Gastroesophageal sphincter (tissue), 4 donors: ENCODE measurements at regions not wholly inside any gene's neighbourhood (a gene's known extent, or its start where the extent isn't known, plus 50 kb on each side); places are given as distances from the start of the nearest gene placed in this dataset.

Experiments
- ATAC-seq: fragments of 150-250 bp; one replicate; pipeline ENCODE4 v1.9.1; 2016; ENCODE audit warnings: mild to moderate bottlenecking, moderate library complexity
- H3K27ac ChIP-seq, 4 donors: fragments of 200-600 bp; sonication (generic) in 3 of 4; 1 replicate in 3 of 4; 2 replicates in 1 of 4; pipeline ENCODE4 v1.5.1; 2016 to 2019
- H3K27me3 ChIP-seq: fragments of 200-600 bp; sonication (generic); one replicate; pipeline ENCODE4 v1.5.1; 2019
- H3K36me3 ChIP-seq, 2 donors: fragments of 200-600 bp; sonication (generic); one replicate each; pipeline ENCODE4 v1.5.1; 2019; ENCODE audit warnings: control low read depth in 1 of 2
- H3K4me1 ChIP-seq, 3 donors: fragments of 200-600 bp; sonication (generic); 1 replicate in 2 of 3; 2 replicates in 1 of 3; pipeline ENCODE4 v1.5.1; 2016 to 2019; ENCODE audit warnings: control low read depth in 2 of 3
- H3K4me3 ChIP-seq, 2 donors: fragments of 200-600 bp; sonication (generic); one replicate each; pipeline ENCODE4 v1.5.1; 2019; ENCODE audit warnings: mild to moderate bottlenecking in 1 of 2, moderate library complexity in 1 of 2
- H3K9me3 ChIP-seq, 3 donors: fragments of 200-600 bp; sonication (generic); one replicate each; pipeline ENCODE4 v1.5.1; 2017 to 2019; ENCODE audit warnings: control low read depth in 2 of 3
- EP300 ChIP-seq: sonication (generic); formaldehyde crosslinking; IDR thresholded peaks from one replicate; pipeline ENCODE4 v1.6.1; 2017; ENCODE audit warnings: antibody characterized with exemption, mild to moderate bottlenecking
- POLR2A ChIP-seq, 2 donors: fragments of 450-650 bp; IDR thresholded peaks; one replicate each; pipeline ENCODE4 v1.6.1; 2017; ENCODE audit warnings: antibody characterized with exemption in 2 of 2, mild to moderate bottlenecking in 2 of 2, moderate library complexity in 1 of 2
- POLR2AphosphoS5 ChIP-seq: sonication (generic); formaldehyde crosslinking; IDR thresholded peaks from one replicate; pipeline ENCODE4 v1.6.1; 2017; ENCODE audit warnings: antibody characterized with exemption
- WGBS, 2 donors: methylation state at CpG; one replicate each; pipeline ENCODE4 v1.1.5; 2018; ENCODE audit warnings: low coverage in 1 of 2; 5-methylcytosine and 5-hydroxymethylcytosine counted together
- TF ChIP-seq, protein P1 (sequence below), 4 experiments: fragments of 200-600 bp in 2 of 4; fragments of 450-650 bp in 2 of 4; sonication (generic) in 1 of 4; IDR thresholded peaks; one replicate each; pipeline ENCODE4 v1.5.1; 2017 to 2019; ENCODE audit warnings: antibody characterized with exemption in 4 of 4, mild to moderate bottlenecking in 2 of 4, moderate library complexity in 2 of 4

DNA sequence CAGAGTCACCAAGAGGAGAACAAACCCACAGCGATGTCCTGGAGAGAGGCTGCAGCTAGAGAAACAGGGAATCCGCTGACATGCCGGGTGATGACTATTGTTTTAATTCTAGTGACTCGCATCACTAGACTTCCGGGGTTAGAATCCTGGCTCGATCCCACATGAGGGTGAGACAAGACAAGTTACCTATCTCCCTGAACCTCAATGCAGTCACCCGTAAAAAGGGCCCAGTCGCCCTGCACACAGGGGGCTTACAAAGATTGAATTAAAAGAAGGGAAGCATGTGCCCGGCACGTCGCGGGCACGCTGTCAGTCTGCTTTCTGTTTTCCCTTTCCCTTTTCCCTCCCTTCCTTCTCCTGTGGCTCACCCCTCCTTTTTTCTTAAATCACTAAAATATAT, 212.9 kb upstream of the FOXF1 start:
- H3K4me3 ChIP-seq, result no peak overlapping the region
- H3K27ac ChIP-seq, result peak overlapping the region in 1 of 4 donors; percentile 52
- peaks cover 0 to 42% (median 8%) of the 10 kb centered on the region in 3 donors for H3K4me1 ChIP-seq
- no peak for ATAC-seq
- H3K36me3 ChIP-seq, result no peaks in the 10 kb centered on the region
- 72 to 74% methylated on average over 11 to 13 of the region's 13 CpGs for WGBS, 2 donors
- H3K27me3 ChIP-seq, result peaks cover 10% of the 10 kb centered on the region
- no peaks in the 10 kb centered on the region for H3K9me3 ChIP-seq
- TF ChIP-seq, protein P1, sequence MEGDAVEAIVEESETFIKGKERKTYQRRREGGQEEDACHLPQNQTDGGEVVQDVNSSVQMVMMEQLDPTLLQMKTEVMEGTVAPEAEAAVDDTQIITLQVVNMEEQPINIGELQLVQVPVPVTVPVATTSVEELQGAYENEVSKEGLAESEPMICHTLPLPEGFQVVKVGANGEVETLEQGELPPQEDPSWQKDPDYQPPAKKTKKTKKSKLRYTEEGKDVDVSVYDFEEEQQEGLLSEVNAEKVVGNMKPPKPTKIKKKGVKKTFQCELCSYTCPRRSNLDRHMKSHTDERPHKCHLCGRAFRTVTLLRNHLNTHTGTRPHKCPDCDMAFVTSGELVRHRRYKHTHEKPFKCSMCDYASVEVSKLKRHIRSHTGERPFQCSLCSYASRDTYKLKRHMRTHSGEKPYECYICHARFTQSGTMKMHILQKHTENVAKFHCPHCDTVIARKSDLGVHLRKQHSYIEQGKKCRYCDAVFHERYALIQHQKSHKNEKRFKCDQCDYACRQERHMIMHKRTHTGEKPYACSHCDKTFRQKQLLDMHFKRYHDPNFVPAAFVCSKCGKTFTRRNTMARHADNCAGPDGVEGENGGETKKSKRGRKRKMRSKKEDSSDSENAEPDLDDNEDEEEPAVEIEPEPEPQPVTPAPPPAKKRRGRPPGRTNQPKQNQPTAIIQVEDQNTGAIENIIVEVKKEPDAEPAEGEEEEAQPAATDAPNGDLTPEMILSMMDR (IDR thresholded peaks at IDR 0.05), result no peak
- TF ChIP-seq EP300, result no peak
- TF ChIP-seq POLR2AphosphoS5, result no peak
- TF ChIP-seq POLR2A (IDR thresholded peaks at IDR 0.05), result no peak

DNA sequence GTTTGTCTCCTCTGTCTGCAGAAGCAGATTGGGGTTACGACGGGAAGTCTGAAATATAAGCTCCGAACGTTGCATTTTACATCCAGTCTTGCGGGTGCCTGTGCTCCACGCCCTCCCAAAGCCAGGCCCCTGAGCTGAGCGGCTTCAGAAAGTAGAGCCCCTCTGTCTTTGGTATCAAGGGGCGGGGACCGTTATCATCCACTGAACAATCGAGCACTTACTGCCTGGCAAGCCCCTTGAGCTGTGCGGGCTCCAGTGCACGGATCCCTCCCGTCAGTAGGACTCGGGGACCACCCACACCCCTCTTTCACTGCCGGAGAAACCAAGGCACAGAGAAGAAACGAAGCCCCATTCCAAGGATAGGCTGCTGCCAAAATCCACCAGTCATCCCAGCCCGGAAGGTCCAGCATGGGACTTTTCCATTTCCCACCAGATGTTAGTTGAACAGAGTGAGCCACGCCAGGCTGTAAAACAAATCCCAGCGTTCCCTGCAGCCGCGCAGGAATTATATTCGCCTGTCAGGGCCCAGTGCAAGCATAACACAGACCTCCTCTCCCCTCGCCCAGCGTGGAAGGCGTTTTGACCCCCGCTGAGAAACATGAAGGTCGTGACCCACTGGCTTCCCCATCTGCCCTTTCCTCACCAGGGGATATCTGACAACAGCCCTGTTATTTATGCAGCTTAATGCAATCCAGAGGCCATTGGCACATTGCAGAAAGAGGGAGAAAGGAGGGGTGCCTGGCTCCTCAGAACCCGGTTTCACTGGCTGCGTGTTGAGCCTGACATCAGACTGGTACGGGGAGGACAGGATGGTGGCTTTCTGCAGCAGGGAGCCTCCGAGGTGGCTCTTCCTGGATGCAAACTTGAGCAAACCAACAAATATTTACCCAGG, 212.2 kb upstream of the FOXF1 start:
- Histone ChIP-seq H3K4me1 (peaks cover 0 to 49% (median 8%) of the 10 kb centered on the region in 3 donors), H3K27me3 (peaks cover 10% of the 10 kb centered on the region), H3K9me3 (no peaks in the 10 kb centered on the region), H3K27ac (peak overlapping the region in 3 of 4 donors; percentile 31 to 69 (median 52)), H3K36me3 (no peaks in the 10 kb centered on the region), H3K4me3 (peak overlapping the region in 1 of 2 donors; percentile 15)
- 47 to 60% methylated on average over 5 to 9 of the region's 31 CpGs for WGBS, 2 donors
- ATAC-seq, result peak; percentile 50
- no peak for TF ChIP-seq POLR2A (IDR thresholded peaks at IDR 0.05)
- TF ChIP-seq POLR2AphosphoS5, result no peak
- no peak for TF ChIP-seq EP300
- TF ChIP-seq, protein P1 (IDR thresholded peaks at IDR 0.05), result no peak

DNA sequence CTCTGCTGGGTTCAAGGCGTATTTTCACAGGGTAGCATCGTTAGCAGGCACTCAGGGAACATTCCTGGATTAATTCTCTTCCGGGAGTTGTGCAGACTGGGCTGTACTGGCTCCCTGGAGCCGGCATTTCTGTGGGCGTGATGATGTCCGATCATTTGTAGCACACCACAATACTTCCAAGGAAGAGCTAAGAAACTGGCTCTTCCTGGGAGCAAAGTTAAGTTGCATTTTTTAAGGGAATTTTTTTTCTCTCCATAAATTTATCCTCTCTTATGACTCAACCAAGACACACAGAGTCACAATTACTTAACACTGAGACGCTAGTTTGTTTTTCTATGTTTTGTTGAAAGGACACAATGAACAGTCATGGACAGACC, 211.6 kb upstream of the FOXF1 start:
- Histone ChIP-seq H3K4me3 (peak overlapping the region in 1 of 2 donors; percentile 15), H3K4me1 (peaks cover 0 to 55% (median 13%) of the 10 kb centered on the region in 3 donors), H3K27me3 (peaks cover 10% of the 10 kb centered on the region), H3K27ac (peak overlapping the region in 3 of 4 donors; percentile 33 to 69 (median 52)), H3K9me3 (no peaks in the 10 kb centered on the region), H3K36me3 (no peaks in the 10 kb centered on the region)
- ATAC-seq, result no peak
- TF ChIP-seq EP300 (no peak), POLR2AphosphoS5 (peak; percentile 22)
- WGBS, 2 donors, result 14 to 46% methylated on average over 2 to 7 of the region's 7 CpGs

DNA sequence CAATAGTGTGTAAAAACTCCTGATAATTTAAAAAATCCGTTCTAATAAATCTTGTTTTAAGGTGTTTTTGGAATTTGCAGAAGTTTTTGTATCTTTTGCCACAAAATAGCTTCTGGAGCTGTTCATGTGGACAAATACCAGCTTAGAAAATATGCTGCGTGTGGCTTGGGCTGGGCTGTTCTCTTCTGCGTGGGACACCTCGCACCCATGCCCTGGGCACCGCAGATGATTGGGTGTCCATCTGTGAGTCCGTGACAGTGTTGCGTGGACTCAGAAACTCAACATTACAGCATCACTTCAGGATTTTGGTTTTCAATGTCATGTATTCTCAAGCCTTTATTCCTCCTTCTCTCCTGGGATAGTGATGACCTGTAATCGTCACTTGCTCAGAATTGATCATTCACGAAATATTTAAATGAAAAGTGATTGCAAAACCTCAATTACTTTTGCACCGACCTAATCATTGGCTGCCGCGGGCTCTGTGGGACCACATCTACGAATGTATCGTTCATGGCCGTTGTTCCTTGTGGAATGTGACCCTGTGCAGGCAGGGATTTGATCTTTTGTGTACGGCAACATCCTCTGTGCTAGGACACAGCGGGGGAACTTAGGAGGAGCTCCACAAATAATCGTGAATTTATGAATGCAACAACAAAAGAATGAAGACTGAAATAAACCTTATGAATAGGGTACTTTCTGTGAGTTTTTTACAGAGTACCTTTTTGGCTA, 210.3 kb upstream of the FOXF1 start:
- H3K27me3 ChIP-seq, result peaks cover 7% of the 10 kb centered on the region
- TF ChIP-seq, protein P1 (IDR thresholded peaks at IDR 0.05), result no peak
- TF ChIP-seq EP300 (no peak), POLR2AphosphoS5 (no peak), POLR2A (IDR thresholded peaks at IDR 0.05) (no peak)
- ATAC-seq, result no peak
- peaks cover 0 to 52% (median 6%) of the 10 kb centered on the region in 3 donors for H3K4me1 ChIP-seq
- WGBS, 2 donors, result 89 to 90% methylated on average over 17 to 18 of the region's 18 CpGs
- no peaks in the 10 kb centered on the region for H3K36me3 ChIP-seq
- H3K4me3 ChIP-seq, result no peak overlapping the region
- no peaks in the 10 kb centered on the region for H3K9me3 ChIP-seq
- peak overlapping the region in 1 of 4 donors; percentile 88 for H3K27ac ChIP-seq

DNA sequence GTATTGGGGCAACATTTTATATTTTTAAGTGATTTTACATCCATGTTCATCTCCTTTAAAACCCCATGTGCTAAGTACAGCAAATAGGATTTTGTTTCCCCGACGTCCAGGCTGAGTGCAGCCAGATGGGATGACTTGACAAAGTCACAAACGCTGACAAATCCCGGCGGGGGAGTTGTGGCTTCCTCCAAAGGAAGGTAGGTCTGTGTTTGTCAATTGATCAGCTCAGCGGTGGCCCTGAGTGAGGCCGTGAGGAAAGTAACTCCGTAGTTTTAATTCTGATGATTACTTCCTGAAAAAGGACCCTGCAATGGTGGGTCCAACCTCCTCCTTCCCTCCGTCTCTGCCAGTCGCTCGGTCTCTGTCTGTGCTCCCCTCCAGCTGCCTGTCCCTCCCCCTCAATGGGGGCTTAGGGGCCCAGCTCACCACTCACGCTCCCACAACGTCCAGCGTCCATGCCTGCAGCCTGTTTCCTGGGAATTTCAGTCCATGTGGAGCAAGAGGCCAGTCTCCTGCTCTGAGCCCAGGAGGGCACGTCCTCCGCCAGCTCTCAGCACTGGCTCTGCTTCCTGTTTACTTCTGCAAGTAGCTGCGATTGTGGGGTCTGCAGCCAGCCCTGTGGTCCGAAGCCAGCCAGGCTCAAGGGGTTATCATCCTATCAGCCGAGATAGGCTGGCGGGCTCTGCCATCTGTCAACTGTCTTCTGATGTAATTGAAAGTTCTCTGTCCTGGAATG, 209.4 kb upstream of the FOXF1 start:
- Histone ChIP-seq H3K27me3 (no peaks in the 10 kb centered on the region), H3K4me3 (peak overlapping the region in 1 of 2 donors; percentile 26), H3K36me3 (no peaks in the 10 kb centered on the region), H3K27ac (peak overlapping the region in 2 of 4 donors; percentile 41 to 88), H3K4me1 (peaks cover 0 to 58% (median 6%) of the 10 kb centered on the region in 3 donors), H3K9me3 (no peaks in the 10 kb centered on the region)
- no peak for ATAC-seq
- TF ChIP-seq POLR2AphosphoS5, result no peak
- no peak for TF ChIP-seq EP300
- no peak for TF ChIP-seq POLR2A (IDR thresholded peaks at IDR 0.05)
- TF ChIP-seq, protein P1 (IDR thresholded peaks at IDR 0.05), result no peak
- 42 to 47% methylated on average over 9 to 17 of the region's 20 CpGs for WGBS, 2 donors
